Stimulated activated CD4-positive, alpha-beta T cell treated with anti-CD3 and anti-CD28 coated beads, Interleukin-2, amount 100 ng/mL, for 24 hours (primary cell): ENCODE measurements at regions not wholly inside any gene's neighbourhood (a gene's known extent, or its start where the extent isn't known, plus 50 kb on each side); places are given as distances from the start of the nearest gene placed in this dataset.
"Not testable (repeated sequence)": the region's sequence is repeated elsewhere in the genome, so short reads cannot be mapped to it uniquely, and the experiment has no call there.

Source experiments
- DNase-seq, 2 donors: peaks; one replicate each; pipeline ENCODE4 v3.0.0-alpha.2; 2020

DNA sequence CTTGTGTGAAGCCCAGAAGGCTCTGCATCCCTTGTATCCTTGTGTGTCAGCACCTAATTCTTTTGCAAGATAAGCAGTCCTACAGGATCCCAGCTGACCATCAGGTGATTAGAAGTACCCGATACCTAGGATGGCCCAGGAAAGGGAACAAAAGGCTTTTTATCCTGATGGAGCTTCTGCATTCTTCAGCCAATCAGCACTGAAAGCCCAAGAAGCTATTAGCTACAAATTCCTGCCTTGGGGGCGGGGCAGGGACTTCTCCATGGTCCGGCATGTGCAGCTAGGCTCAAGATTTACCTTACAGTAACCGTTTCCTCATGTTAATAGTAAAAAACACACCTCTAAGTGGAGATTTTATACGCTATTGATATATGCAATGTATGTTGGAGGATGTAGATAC lies 264.6 kb upstream of the THUMPD2 start:
- DNase-seq = no peak

DNA sequence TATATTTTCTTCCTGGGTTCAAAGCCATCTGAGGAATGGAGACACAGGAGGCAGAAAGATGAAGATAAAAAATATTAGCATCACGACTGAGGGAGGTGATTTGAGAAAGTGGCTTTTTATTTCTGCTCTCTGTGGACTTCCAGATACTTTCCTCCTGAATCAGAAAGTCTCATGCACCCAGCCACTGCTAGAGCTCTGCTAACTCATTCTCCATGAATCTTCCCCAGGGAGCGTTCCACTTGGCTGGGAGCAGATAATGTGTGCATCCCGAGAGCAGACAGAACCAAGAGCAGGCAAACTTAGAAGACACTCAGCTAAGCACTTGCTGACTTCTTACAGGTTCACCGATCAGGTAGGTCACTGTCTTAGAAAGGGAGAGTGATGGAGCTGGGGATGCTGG lies 264.1 kb upstream of the THUMPD2 start:
- DNase-seq = no peak

DNA sequence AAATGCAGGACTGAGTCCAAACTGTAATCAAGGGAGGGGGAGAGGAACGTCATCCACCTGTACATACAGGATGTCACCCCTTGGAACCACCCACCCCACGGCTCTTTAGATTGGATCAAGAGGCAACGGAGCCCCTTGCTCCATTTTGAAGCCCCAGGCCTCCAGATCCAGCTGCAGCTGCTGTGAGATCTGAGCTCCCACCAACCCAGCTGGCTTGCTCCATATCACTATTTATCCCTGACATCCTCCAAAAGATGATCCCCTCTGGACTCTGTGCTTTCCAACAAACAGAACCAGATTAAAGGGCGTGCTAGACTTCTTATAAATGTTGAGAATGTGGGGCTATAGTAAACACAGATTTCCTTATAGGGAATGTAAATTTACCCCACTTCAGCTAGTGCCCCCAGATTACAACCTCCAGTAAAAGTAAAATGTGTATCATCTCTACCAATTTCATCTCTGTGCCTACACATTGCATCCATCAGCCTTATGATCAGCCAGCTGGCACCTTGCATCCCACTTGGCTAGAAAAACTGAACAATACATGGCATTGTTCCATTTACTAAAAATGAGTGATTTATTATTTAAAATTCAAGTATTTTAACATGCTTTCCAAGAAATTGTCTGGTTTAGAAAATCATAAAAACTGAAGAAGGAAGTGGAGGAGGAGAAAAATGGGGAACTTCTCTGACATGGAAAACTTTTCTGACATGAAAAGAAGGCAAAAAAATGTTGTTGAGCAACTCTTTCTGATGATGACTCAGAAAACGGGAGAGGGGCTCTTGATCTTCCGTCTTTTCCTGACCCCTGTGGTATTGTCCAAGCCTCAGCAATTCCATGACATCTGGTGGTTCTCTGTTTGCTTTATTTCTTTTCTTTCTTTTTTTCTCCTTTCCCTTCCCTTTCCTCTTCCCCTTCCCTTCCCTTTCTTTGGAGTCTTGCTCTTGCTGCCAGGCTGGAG lies 262.6 kb upstream of the THUMPD2 start:
- no peak for DNase-seq

DNA sequence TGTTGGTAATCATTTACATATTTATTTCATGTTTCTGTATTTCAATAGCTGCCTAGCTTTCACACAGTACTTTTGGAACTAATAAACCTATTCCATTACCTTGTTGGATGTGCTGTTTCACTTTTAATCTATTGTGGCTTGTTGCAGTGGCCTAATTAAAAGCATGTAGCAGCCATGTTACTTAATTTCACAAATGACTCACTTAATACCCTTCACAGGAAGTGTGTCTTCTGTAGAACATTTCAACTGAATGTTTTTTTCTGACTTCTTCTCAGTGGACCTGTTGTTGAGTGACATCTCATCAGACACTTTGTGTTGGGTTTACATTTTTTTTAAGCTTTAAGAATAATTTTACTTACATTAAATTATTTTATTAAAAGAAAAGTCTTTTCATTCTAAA lies 260.5 kb upstream of the THUMPD2 start:
- no peak for DNase-seq

DNA sequence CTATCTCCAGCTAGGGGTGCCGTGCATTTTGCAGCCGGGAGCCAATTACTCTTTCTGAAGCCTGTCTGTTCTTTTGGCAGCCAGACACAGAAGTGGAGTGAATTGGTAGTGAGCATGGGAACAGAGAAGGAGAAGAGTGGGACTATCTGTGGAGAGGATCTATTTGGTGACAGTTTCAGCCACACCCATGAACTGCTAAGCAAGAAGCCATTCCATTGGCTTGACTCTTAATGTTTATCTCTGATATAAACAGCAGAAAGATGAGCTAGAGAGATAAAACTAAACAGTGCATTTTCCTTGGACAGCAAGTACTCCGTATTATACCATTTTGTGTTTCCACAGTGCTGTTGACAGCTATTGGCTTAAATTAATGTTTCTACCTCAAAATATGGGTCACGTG lies 259.6 kb upstream of the THUMPD2 start:
- no peak for DNase-seq

DNA sequence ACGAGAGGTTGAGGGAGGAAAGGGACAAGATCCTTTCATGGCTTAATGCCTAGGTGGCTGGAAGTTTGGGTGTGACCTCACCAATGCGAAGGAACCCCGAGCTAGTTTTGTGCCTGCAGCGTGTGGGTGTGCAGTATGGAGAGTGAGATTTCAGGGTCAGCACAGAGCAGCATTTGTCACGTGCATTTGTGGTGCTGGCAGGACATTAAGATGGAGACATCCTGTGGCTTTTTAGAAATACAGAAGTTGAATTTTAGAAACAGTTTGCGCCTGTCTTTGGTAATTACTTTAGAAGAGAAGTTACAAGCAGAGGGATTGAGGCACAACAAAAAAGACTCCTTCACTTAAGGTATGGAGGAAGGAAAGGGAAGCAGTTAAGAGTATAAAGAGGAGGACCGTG lies 258.2 kb upstream of the THUMPD2 start:
- DNase-seq = no peak

DNA sequence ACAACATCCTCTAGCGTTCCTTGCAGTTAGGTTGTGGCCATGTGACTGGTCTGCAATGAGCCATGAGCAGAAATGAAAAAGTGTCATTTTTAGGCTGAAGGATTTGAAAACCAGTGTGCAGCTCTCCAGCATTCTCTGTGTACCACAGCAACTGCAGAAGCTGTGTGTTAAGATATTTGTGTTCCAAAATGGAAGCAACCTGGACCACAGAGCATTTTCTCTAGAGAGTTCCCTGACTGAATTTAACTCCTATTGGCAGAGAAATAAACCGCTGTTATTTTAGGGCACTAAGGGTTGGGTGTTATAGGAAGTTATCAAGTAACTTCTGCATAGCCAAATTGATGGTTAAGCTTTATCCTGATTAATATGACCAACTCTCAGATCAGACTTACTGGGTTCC lies 257.2 kb upstream of the THUMPD2 start:
- no peak for DNase-seq

DNA sequence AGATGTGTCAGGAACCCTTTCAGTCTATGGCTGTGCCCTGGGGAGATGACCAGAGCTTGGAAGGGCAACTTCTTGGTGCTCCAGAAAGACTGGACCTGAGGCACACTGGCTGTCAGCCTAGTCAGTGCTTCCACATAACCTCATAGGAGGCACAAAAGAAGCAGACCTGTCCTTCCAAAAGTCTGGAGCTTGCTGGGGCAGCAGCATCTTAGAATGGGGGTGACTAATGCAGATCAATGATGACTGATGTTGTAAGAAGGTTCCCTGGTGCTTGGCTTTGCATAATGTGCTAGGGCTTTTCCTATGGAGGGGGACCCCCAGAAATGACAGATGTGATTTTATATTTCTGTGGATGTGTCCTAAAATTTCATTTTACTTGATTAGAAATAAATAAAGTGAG lies 255.7 kb upstream of the THUMPD2 start:
- no peak for DNase-seq

DNA sequence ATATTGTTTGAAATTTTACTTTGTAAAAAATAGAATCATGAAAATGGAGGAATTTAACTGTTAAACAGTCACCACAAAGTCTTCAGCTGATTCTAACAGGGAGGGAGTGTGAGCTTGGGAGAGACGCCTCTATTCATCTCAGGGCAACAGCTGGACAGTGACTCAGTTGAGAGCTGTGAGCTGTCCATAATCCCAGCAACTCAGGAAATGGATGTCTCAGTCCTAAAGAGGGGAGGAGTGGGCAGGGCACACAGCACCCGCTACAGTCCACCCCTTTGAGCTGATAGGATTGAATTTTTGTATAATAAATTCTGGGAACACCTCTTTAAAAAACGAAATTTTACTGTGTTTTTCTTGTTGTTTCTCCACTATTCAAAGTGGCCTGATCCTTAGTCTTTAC lies 255.1 kb upstream of the THUMPD2 start:
- DNase-seq = no peak

DNA sequence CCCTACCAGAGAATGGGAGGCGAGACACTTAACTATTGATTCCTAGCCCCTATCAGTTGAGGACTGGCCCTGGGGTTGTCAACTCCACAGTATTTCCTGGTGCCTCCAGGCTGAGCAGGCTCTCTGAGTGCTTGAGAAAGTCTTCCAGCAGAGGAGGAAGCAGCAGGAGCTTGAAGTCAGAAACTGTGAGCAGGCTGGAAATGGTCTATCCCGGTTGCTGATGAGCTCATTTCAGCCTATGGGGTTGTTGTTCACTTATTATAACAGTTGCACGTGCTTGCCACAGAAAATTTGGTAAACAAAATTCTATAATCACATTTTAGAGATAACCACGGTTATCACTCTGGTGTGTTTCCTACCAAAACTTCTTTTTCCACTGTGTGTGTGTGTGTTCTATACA lies 254.7 kb upstream of the THUMPD2 start:
- DNase-seq = no peak

DNA sequence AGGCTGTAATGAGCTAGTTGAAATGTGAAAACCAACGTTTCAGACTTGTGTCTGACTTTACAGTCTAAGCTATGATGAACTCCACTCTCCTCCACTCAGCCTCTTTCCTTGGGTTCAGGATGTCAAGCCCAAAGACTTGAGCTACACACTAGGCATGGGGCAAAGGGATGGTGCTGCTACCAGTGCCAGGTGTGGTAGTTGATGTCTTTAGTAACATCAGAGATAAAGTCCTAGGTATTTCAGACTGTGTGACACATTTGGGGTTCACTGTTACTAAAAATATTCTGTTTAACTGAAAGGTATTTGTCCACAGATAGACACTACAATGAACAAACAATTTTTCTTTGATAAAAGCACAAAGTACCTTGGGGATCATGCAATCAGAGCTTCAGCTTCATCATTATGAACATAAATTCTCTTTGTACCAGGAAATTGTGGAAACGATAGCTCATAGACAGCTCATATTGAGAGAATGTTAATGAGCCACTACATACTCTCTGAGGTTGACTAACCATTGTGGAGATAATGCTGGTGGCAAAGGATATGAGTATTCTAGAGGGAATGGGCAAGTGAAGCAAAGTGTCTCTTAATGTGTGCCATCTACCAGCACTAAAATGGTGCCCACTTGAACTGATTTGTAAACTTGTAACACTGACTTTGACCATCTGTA lies 253.7 kb upstream of the THUMPD2 start:
- no peak for DNase-seq

DNA sequence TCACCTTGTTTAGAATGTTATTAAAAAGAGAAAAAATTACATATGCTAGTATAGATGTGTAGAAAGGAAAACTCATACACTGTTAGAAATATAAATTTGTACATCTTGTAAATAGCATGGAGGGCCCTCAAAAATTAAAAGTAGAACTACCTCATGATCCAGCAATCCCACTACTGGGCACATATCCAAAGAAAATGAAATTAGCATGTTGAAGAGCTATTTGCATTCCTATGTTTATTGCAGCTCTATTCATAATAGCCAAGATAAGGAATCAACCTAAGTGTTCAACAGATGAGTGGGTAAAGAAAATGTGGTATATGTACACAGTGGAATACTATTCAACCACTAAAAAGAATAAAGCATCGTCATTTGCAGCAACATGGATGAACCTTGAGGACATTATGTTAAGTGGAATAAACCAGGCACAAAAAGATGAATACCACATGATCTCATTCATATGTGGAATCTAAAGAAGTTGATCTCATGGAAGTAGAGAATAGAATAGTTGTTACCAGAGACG lies 251.5 kb upstream of the THUMPD2 start:
- no peak for DNase-seq

DNA sequence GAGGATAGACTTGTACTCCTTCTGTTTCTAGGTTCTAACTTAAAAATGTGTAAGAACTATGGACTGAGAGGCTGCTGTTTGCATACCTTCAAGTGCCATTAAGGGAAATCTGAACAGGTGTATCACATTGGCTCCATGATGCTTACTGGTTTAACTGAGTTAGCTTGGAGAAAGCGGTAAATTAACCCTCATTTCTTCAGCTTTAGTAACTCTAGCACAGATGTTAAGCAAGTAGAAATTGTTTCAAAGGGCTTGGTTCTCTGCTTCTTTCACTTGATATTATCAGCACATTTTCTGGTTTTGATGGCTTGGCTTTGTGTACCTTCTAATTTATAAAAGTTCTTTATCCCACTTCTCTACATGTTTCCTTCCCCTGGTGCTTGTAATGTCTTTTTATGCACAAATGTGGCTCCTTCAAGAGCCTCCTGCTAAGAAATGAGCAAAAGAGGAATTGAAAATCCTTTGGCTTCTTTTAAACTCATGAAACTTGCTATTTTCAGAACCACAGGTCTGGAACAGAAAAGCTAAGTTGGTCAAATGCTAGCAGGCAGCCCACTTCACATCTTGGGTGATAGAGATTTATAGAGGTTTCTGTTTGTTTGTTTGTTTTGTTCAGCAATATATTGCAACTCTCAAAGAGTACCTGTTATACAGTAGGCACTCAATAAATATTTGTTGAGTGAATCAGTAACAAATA lies 249.9 kb upstream of the THUMPD2 start:
- DNase-seq = no peak

DNA sequence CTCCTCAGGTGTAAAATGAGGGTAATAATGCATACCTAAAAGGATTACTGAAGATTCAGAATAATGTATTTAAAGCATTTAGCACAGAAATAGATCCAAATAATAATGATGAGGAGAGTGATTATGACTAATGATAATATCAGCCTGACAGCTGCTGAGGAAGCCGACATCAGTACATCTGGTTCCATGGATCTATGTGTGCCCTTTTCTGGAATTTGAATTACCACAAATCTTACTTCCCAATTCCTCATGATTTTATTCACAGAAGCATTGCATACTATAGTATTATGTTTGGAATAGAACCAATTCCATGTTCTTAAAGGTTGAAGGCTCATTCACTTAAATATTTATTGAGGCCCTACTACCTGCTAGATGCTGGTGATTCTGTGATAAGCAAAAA lies 248.9 kb upstream of the THUMPD2 start:
- no peak for DNase-seq

DNA sequence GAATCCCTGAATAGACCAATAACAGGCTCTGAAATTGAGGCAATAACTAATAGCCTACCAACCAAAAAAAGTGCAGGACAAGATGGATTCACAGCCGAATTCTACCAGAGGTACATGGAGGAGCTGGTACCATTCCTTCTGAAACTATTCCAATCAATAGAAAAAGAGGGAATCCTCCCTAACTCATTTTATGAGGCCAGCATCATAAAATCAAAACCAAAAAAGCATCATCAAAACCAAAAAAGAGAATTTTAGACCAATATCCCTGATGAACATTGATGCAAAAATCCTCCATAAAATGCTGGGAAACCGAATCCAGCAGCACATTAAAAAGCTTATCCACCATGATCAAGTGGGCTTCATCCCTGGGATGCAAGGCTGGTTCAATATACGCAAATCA lies 246.2 kb upstream of the THUMPD2 start:
- not testable (repeated sequence) for DNase-seq

DNA sequence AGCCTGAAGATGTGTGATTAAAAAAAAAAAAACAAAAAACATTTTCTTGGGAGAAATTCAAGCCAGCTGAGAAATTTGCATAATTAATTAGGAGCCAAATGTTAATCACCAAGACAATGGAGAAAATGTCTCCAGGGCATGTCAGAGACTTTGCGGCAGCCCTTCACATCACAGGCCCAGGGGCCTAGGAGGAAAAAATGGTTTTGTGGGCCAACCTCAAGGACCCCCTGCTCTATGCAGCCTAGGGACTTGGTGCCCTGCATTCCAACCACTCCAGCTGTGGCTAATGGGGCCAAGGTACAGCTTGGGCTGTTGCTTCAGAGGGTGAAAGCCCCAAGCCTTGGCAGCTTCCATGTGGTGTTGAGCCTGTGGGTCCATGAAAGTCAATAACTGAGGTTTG lies 241.9 kb upstream of the THUMPD2 start:
- DNase-seq = no peak

DNA sequence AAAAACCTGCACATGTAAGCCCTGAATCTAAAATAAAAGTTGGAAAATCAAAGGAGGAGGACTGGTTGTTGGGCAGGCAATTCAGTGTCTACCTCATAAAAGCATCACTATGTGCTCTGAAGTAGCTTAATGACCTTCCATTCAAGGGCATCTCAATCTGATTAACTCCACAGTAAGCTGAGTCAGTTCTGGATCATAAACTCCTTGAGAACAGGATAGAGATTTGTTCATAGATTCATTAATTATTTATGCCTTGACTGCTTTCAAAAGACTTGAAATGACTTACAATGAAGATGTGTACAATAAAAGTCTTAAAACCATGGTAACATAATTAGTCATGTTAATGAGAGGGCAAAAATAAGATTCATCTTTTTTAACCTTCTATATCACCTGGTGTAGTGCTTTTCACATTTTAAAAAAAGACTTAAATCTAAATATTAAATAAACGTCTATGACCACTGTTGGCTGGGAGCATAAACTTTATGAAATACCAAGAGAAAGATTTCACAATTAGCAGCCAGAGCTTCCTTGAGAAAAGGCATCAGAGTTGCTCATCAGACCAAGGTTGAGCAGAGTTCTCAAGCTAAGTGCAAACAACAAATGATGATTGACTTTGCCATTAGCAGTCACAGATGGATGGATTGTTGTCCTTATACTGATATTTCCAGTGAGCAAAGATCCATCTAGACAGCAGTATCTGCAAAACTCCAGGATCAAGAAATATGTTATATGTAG lies 237.3 kb upstream of the THUMPD2 start:
- DNase-seq = no peak

DNA sequence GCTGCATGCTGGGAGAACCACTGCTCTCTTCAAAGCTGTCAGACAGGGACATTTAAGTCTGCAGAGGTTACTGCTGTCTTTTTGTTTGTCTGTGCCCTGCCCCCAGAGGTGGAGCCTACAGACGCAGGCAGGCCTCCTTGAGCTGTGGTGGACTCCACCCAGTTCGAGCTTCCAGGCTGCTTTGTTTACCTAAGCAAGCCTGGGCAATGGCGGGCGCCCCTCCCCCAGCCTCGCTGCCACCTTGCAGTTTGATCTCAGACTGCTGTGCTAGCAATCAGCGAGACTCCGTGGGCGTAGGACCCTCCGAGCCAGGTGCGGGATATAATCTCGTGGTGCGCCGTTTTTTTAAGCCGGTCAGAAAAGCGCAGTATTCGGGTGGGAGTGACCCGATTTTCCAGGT lies 234.9 kb upstream of the THUMPD2 start:
- not testable (repeated sequence) for DNase-seq

DNA sequence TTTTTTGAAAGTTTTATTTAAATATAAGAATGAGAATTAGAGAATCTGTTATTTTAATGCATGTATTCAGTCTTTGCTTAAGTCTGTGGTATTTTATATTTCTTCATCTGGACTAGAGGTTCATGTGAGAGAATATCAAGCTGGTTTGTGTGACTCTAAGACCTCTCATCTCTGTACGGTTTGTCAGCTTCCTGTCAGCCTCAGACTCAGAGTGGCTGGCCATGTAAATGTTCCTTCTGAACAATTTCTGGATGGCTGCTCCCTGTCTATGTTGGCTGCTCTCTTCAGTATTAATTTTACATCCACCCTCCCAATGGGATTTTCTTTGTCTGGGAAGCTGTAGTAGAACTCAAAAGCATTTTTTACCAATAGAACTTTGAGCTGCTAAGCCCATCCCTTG lies 225.3 kb upstream of the THUMPD2 start:
- no peak for DNase-seq

DNA sequence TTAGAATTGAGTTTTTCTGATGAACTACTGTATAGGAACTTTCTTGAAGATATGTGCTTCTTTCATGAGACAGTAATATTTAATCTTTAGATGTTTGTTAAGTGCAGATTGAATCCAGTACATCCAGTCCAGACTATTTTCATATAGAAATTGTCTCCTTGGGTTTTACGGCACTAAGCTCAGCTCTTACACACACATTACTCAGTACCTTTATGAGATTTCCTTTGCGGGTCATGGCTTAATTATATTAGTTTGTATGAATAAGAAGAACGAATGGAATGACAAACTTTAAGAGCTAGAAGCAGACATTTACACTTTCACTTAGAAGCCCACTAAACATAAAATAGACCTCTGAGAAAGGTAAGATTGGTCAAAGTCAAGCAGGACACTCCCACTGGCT lies 223.3 kb upstream of the THUMPD2 start:
- DNase-seq = no peak

DNA sequence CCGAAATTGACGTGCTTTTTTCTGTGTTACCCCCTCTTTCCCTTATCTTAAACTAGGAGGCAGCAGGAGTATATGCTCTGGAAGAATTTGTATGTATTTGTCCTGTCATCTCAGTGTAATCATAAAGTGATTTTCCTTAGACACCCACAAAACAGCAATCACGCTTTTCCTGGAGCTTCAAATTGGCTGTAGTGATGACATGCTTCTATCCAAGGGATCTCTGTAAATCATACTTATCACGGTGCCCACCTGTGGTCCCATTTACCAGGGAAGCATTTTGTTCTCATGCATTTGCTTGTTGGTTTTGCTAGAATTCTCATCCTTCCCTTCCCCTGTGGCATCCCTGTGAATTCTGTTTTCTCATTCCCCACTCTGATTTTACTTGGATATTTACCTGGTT lies 220.8 kb upstream of the THUMPD2 start:
- no peak for DNase-seq

DNA sequence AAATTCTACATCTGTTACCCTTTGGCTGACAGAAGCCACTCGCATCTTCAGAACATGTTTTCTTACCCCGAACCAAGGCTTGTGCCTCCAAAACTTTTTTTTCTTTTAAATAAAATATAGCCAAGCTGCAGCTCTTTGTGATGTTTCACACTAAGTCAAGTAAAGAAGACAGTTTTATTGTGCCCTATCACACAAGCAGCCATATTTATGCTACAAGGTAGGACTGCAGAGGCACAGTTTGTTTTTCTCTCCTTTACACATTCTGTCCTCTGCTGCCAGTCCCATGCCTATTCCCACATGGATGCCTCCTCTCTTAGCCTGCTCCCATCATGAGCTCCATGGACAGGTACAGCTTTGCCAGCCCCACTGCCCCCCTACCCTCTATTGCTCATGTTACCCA lies 219.6 kb upstream of the THUMPD2 start:
- DNase-seq = no peak

DNA sequence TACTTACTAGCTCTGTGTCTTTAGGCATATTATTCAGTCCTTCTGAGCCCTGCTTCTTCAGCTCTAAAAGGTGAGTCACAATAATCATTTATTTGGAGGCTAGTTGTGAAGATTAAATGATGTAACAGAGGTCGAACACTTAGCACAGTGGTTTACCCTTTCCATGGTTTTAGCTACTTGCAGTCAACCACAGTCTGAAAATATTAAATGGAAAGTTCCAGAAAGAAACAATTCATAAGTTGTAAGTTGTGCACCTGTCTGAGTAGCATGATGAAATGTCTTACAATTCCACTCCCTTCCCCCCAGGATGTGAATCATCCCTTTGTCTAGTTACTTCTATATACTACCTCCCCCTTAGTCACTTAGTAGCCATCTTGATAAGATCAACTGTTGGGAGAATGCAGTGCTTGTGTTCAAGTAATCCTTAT lies 217.6 kb upstream of the THUMPD2 start:
- DNase-seq = no peak
